ENCODE measurements at regions not wholly inside any gene's neighbourhood (a gene's known extent, or its start where the extent isn't known, plus 50 kb on each side); places are given as distances from the start of the nearest gene placed in this dataset.

DNA sequence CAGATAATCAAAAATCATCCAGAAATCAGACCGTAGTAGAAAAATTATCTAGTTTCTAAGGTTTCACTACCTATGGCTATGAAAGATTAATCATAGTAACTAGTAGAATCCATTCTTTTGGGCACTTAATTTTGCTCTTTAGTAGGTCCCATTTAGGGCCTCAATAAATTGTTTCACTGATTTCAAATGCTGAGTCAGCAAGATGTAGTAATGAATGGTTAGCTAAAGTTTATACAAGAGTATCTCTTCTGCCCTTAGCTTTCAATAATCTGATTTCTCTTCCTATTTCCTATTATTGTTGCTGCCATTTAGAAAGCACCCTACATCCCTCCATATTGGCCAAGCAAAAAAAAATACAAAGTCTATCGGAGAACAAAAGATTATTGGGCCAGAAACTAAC, 283.2 kb upstream of the PCDH10 start:
- DNase-seq, result no peak

DNA sequence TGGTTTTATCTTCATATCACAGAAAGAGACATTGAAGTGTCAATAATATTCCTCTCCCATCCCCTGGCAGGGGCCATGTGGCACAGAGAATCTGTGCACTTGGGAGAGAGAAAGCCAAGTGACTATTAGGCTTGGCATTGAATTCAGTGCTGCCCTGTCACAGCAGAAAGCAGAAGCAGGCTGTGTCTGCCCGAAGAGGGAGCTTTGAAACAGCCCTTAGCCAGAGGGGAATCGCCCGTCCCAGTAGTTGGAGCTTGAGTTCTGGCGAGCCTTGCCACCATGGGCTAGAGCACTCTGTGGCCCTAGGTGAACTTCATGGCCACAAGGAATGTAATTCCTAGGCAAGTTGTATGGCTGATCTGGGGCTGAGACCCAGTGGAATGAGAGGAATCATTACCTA, 282.5 kb upstream of the PCDH10 start:
- no peak for DNase-seq

DNA sequence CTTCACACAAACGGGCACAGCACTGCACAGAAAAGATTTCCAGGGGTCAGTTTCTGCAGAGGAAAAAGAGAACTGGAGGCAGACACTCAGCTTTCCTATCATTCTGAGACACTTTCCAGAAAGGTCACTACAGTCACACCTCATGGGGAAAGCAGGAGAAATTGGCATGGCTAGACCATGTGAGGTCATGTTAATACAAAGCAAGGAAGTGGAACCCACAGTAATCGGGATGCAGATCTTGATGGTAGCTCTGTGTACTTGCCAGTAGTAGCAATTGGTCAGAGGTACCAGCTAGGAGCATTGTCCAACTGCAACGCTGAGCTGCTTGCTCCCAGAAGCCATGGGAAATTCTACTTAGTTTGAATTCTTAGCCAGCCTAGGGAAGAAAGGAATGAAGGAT, 255.3 kb upstream of the PCDH10 start:
- no peak for DNase-seq

DNA sequence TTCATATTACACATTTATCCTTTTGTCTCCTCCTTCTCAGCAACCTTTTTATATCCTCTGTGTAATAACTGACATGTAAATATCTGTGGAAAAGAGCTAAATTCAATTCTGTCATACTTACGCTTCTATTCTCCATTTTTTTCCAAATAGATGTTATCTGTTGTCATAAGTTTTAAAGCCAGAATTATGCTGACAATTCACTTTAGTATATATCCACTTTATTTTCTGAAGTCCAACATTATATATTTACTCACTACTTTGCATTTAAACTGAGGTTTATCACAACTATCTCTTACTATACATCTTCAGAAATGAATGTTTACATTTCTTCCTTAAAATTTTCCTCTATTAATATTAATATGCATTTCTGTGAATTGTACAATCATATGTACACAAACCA, 247.9 kb upstream of the PCDH10 start:
- no peak for DNase-seq

DNA sequence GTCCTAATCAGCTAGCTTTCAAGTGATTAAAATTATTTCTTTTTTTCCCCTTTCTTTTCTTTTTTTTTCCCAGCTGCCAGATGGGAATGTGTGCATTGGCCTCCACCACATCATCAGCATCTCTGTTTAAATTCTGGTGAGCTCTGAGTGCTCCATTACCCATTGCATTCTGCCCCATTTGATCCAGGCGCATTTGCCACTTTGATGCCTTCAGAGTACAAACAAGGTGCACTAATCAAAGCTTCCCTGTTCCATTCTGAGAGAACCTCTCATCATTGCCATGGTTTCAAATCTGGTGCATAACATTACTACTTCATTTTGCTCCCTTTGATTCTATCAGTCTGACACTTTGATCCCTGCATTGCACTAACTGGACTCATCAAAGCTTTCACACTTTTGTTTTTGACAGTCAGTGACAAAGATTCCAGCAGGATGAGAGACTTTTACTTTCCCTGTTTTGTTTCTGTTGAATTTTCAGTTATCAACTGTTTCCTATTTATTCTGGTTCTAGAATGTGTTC, 238.8 kb upstream of the PCDH10 start:
- DNase-seq, result no peak

DNA sequence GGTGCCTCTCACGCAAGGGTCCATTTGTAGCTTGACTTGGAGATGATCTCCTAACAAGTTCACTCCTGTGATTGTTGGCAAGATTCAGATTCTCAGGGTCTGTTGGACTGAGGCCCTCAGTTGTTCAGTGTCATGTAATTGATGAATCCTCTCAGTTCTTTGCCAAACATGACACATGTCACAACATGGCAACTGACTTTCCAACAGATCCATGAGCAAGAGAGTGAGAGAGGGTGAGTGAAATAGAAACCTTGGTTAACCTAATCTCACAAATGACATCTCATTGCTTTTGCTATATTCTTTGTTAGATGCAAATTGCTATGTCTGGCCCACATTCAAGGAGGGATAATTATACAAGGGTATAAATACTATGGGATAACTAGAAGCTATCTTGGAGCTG, 231.0 kb upstream of the PCDH10 start:
- DNase-seq, result no peak

DNA sequence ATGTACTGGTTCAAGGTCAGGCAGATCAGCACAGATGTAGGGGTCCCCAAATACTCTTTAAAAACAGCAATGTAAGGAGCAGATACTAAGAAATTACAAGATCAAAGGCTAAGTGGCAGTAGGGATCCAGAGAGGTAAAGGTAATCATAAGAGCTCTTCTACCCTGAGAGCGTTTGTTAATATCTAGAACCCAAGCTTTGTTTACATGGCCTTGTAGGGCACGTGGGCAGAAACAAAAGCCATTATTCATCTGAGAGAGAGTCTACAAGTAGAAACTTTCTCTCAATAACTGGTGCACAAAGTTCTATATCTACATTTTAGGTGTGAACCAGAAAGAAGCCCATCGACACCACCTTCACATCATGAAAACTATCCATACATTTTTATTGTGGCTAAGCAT, 225.6 kb upstream of the PCDH10 start:
- no peak for DNase-seq

DNA sequence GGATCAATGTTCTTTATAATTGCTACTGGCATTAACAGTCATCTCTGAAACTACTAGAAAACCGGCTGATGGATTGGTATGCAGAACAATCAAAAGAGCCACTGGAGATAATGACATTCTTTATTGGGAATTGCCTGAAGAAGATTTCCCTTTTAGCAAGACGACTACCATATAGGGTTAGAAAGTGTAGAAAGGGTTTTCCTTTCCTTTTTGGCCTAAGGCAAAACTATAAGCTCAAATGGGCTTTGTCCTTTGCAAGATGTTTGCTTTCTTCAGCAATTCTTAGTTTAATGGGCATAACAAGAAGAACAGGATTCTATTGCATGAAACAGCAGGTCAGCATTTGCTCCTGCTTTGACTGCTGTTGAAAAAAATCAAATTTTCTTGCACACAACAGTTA, 214.2 kb upstream of the PCDH10 start:
- no peak for DNase-seq

DNA sequence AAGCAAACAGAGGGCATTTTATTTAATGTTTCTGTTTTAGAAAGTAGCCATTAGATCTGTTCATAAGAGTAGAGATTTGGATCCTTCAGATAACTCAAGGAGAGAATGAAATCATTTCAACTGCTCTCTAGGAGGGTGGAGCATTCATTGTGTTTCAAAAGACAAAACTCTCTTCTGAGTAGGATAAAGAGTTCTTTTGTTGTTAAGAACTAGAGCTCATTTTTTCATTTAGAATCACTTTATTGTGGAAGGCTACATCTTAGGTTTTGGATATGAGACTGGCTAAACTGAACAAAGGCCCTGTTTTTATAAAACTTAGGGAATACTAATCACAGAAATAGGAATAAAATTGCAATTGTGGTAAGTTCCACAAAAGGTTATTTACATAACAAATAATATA, 193.9 kb upstream of the PCDH10 start:
- DNase-seq, result no peak

DNA sequence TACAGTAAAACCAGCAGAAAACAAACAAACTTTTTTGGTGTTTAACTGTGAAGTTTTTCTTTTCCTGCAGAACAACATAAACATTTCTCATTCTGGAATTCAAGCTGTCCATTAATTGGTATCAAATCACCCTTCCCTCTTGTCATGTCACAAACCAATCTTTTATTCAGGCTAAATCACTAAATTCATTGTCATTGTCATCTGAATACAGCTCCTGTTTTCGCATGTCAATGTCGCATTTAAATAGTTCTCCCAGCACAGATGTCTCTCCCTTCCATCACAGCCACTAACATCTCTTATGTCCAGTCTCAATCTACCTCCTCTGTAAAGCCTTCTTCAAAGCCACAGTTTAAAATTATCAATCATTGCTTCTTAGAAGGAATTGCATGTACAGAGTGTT, 192.1 kb upstream of the PCDH10 start:
- DNase-seq, result no peak

DNA sequence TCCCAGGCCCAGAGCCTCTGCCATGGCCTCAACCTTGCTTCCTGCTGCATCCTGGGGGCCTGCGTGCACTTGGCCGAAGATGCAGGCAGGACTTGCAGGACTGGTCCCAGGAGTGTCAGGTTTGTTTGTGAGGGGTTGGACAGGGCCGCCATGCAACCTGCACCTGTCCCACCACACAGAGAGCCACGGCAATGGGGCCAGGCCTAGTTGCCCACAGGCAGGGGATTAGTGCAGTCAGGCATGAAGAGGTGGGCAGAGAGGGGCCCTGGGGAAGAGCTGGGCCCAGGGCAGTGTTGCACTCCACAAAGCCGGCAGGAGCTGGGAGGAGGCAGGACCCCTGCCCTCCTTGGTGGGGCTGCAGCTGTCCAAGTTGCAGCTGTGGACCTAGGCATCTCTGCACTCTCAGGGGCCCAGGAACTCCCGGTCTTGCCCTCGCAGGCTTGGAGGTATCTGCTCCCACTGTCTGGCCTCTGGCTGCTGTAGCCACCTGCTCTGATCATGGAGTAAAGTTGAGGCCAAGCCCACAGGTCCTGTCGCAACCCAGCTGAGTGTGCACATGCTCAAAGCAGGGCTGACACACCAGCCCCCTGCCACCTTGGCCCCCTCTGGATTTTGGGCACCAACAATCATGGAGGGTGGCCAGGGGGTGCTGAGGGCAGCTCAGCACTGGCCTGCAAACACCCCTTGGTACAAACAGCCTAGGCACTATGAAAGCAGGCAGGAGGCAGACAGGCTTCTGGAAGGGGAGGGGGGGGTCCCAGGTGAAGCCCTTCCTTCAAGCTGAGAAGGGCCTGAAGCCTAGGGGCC, 190.4 kb upstream of the PCDH10 start:
- no peak for DNase-seq

DNA sequence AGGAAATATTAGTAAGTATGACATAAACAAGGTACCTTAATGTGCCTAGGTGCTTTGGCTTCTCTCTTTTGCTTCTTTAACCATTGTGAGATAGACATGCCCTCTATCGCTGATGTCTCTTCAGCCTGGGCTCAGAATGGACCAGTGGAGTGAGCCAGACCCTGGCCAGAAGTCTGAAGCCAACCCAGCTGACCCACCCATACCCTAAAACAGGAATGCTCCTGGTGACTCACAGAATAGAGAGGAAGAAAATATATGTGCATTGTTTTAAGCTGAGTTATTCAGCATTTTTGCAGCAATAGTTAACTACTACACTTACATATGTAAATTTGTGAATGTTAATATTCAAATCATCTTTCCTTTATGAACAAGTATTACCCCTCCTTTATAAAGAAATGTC, 167.5 kb upstream of the PCDH10 start:
- no peak for DNase-seq

DNA sequence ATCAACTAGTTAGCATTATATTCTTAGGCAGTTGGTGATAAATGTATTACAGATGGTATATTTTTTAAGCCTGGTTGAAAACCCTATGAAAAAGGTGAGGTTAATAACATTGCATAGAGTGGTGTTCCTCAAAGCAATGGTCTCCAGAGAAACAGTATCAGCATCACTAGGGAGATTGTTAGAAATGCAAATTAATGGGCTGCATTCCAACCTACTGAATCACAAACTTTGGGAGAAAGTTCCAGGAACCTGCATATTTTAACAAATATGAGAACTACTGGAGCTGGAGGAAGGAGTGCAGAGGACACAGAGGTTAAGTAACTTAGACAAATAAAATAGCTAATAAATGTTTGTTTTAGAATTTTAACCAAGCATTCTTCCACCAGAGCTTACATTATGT, 166.9 kb upstream of the PCDH10 start:
- DNase-seq, result peak; percentile 1

DNA sequence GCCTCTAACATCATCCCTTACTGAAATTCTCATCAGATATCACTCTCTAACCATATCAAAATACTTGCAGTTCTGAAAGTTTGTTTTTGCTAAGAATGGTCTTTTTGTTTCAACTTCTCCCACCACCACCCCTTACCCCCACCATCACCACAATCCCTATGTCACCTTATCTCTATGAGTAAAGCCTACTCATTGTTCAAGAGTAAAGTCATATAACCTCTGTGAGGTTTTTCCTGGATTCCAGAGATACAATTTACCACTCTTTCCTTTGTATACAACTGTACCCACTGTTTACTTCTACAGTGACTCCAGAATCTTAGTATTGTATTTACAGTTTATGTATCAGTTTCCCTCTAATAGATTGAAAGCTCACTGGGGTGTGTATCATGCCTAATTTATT, 158.0 kb upstream of the PCDH10 start:
- DNase-seq, result no peak

DNA sequence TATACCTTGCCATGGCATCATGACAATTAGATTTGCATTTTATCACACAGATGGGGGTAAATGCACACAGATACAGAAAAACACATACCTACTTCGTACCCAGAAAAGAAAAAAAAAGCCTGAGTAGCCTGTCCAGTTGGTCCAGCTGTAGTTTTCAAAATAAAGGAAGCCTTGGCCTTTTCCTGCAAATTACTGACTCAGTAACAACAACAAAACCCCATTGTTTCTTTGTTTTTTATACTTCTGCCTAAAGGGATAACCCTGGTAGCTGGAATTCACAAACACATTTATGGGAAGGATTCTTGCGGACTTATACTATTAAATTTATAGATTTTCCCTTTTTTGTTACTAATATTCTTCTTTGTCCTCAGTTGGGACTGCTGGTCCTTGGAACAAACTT, 156.4 kb upstream of the PCDH10 start:
- DNase-seq, result no peak

DNA sequence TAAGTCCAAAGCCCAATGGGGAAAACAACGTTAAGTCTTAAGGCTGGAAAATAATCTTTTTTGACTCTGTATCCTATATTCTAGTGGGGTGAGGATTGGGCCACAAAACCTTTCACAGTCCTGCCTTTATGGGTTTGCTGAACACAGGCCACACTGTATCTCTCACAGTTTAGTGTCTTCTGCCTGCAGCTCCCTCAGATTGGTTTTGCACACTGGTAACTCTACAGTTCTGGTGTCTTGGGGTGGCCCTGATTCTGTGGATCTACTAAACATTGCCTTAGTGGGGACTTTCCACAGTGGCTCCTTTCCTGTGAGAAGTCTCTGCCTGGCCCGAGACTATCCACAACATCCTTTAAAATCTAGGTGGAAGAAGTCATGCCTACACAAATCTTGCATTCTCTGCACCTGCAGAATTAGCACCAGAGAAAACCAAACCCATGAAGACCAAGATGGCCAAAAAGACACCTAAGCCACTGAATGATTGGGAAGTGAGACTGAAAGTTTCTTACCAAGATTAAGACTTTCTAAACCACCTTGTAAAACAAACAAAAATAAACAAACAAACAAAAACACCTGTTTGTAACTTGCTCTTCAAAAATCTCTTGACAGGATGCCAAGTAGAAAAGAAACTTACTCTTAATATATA, 150.4 kb upstream of the PCDH10 start:
- no peak for DNase-seq

DNA sequence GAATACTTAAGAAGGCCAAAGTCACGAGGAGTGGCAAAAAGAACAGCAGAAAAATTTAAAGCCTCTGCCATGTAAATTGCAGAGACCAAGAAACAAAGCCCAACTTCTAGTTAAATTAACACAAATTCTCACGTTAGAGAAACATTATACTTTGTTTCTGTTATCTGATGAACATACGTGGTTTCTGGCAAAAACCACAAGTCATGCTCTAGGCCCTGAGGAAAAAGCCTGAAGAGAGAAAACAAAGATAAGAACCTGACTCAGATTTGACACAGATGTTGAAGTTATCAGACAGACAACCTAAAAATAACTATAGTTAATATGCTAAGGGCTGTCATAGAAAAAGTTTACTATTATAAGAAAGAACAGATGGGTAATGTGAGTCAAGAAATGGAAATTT, 149.1 kb upstream of the PCDH10 start:
- DNase-seq, result no peak

DNA sequence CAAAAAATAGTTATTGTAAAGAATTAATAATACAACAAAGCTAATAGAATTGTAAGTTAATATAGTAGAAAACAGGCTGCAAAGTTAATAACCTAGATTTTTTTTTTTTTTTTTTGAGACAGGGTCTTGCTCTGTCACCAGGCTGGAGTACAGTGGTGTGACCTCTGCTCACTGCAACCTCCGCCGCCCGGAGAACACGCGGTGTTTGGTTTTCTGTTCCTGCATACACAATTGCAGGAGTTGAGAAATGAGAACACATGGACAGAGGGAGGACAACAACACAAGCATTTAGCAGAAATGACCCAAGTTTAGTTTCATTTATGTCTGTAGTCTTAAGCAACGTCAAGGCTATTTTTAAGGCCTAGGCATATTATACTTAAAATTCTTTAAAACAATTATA, 145.9 kb upstream of the PCDH10 start:
- no peak for DNase-seq

DNA sequence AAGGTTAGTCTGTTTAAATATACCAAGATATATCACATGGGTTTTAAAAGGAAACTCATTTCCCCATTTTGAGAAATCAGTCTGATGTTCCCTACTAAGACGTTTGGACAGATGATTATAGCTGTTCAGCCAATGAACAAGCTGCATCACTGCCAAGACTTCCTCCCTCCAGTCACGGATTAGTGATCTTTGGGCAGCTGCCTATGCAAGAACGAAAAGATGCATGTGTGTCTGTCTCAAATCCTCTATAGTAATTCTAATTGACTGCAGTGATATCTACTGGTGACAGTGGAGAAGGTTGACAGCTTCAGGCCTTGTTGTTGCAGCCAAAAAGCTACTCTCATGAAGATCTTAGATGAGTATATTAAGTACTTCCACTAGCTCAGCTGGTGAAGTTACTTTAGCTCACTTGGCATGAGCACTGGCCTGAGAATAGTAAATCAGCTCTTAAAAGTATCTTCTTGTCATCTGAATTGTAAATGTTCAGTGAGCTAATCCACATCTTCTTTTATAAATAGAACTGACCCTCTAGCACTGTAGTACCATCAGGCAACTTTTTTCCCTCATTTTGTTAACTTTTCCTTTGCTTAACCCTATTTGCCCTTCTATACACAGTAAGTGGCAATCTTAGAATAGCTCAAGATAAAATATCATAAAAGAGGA, 134.5 kb upstream of the PCDH10 start:
- DNase-seq, result no peak

DNA sequence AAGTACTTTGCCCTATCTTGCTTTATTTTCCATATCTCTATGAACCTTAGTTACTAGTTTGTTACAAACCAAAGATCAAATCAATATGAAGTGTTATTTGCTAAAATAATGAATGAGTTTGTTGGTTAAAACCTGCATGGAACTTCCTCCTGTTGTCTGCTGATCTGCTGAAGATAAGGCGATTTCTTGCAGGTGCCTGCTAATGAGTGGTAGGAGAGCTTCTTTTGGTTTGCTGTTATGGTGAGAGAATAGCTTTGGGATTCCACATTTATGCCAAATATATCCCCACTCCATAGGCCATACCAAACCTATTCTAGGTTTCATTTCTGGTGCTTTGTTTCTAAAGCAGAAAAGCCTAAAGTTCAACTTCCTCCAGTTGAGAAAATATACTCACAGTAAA, 103.8 kb upstream of the PCDH10 start:
- no peak for DNase-seq

DNA sequence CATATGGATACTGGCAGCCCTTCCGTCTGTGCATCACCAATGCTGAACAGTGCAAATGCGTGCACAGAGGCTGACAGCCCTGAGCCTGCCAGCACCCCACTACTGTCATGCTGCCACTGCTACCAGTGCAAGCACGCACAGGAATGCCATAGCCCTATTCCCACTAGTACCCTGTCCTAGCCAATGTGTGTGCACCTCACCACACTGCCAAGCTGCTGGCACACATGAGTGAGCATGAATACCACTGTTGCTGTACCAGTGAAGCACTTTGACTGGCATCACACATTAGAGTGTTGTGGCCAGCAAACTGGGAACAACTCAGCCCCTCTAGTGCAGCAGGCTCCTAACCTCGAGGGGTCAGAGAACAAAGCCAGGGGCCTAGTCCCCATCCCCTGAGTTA, 102.9 kb upstream of the PCDH10 start:
- DNase-seq, result no peak

DNA sequence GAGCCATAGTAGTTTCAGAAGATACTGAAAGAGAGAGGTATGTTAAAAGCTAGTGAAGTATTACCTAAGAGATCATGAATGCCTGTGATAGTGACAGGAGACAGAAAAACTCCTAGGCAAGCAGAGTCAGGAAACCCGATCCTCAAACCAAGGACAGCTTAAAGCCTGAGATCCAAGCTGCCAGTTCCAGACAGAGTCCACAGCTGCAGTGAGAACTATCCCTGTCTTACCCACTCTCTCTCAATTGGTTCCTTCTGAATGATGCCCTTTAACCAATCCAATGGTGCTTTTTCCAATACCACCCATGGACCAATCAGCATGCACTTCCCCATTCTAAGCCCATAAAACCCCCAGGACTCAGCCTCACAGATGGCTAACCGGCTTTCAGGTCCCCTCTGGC, 90.4 kb upstream of the PCDH10 start:
- peak; percentile 6 for DNase-seq

DNA sequence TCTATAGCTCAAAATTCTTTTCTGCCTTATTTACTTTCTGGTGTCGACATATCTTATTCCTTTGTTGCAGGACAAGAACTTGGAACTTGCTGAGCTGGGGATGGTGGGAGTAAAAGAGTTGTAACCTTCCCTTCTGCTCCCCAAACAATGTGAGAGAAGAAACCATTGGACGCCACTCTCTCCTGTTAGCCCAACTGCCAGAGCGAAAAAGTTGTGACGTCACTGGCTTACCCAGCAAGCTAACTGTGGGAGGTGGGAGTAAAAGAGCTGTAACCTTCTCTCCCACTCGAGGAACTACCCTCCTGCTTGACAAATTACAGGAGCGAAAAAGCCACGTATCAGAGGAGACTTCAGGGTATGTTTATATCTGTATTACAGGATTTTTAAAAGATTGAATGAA, 90.0 kb upstream of the PCDH10 start:
- no peak for DNase-seq
